ENCODE measurements at regions not wholly inside any gene's neighbourhood (a gene's known extent, or its start where the extent isn't known, plus 50 kb on each side); places are given as distances from the start of the nearest gene placed in this dataset.

- TF ChIP-seq POLR2AphosphoS5 (IDR thresholded peaks at IDR 0.05; ENCODE audit: low read length): no peak
- TF ChIP-seq, protein P1, sequence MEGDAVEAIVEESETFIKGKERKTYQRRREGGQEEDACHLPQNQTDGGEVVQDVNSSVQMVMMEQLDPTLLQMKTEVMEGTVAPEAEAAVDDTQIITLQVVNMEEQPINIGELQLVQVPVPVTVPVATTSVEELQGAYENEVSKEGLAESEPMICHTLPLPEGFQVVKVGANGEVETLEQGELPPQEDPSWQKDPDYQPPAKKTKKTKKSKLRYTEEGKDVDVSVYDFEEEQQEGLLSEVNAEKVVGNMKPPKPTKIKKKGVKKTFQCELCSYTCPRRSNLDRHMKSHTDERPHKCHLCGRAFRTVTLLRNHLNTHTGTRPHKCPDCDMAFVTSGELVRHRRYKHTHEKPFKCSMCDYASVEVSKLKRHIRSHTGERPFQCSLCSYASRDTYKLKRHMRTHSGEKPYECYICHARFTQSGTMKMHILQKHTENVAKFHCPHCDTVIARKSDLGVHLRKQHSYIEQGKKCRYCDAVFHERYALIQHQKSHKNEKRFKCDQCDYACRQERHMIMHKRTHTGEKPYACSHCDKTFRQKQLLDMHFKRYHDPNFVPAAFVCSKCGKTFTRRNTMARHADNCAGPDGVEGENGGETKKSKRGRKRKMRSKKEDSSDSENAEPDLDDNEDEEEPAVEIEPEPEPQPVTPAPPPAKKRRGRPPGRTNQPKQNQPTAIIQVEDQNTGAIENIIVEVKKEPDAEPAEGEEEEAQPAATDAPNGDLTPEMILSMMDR (IDR thresholded peaks at IDR 0.05 in 2 of 3, conservative IDR thresholded peaks at IDR 0.05 in 1 of 3; ENCODE audit: control insufficient read depth in 2 of 3, extremely low read depth in 1 of 3, insufficient read depth in 1 of 3, low read depth in 3 of 3, low read length in 3 of 3): no peak
- TF ChIP-seq RCOR1 (conservative IDR thresholded peaks at IDR 0.05; ENCODE audit: low read depth, low read length): no peak
- no peak for TF ChIP-seq EZH2 (IDR thresholded peaks at IDR 0.05; ENCODE audit: borderline replicate concordance, control insufficient read depth, low read depth, low read length)
- TF ChIP-seq POLR2A (IDR thresholded peaks at IDR 0.05; ENCODE audit: low read depth, low read length): no peak
- TF ChIP-seq HDAC2 (IDR thresholded peaks at IDR 0.05): no peak
- TF ChIP-seq YY1 (IDR thresholded peaks at IDR 0.05; ENCODE audit: low read depth, low read length): no peak
- TF ChIP-seq MTA2 (IDR thresholded peaks at IDR 0.05; ENCODE audit: low read depth): no peak
These were observed 496.4 kb upstream of the ALCAM start for GRCh38 chr3:104870276-104870675.
